Naive thymus-derived CD4-positive, alpha-beta T cell (primary cell): ENCODE measurements at regions not wholly inside any gene's neighbourhood (a gene's known extent, or its start where the extent isn't known, plus 50 kb on each side); places are given as distances from the start of the nearest gene placed in this dataset.

Experiments used
- ATAC-seq: fragments of 150-1000 bp; cut with Tn5 transposase; 2 replicates; pipeline ENCODE4 v1.10.0; 2021; ENCODE audit warnings: mild to moderate bottlenecking, moderate library complexity
- CTCF ChIA-PET: fragments of 350-600 bp; sonication (Branson Sonifier 250); formaldehyde crosslinking; loops from one replicate; lab custom pipeline; 2021; ENCODE audit warnings: antibody characterized with exemption; lab: Charles Lee
- POLR2A ChIA-PET: fragments of 350-600 bp; sonication (Branson Sonifier 250); formaldehyde crosslinking; loops from one replicate; lab custom pipeline; 2021; ENCODE audit warnings: antibody characterized with exemption, inconsistent platforms; lab: Charles Lee
- DNase-seq, 9 donors: peaks; one replicate each; pipeline versions ENCODE4 v3.0.0 to v3.0.0-alpha.2; 2020 to 2022; ENCODE audit warnings: mixed read lengths in 1 of 9
- H3K27ac ChIP-seq: one replicate; pipeline ENCODE4 v1.7.0; 2013; ENCODE audit warnings: mild to moderate bottlenecking, low read depth, low read length, moderate library complexity
- H3K27me3 ChIP-seq, 2 donors: one replicate each; pipeline ENCODE4 v1.7.0; 2013; ENCODE audit warnings: low read length in 2 of 2, mild to moderate bottlenecking in 2 of 2, moderate library complexity in 2 of 2; ENCODE audit not compliant: control insufficient read depth in 2 of 2, insufficient read depth in 2 of 2
- H3K36me3 ChIP-seq, 3 experiments: 1 replicate in 2 of 3; 2 replicates in 1 of 3; pipeline ENCODE4 v1.7.0; 2013; ENCODE audit warnings: low read length in 3 of 3, mild to moderate bottlenecking in 3 of 3, moderate library complexity in 1 of 3; ENCODE audit not compliant: insufficient read depth in 3 of 3, control insufficient read depth in 2 of 3
- H3K4me1 ChIP-seq, 2 donors: one replicate each; pipeline ENCODE4 v1.7.0; 2013; ENCODE audit warnings: low read length in 2 of 2, mild to moderate bottlenecking in 2 of 2, moderate library complexity in 1 of 2; ENCODE audit not compliant: control insufficient read depth in 2 of 2, insufficient read depth in 2 of 2
- H3K4me3 ChIP-seq: 2 replicates; pipeline ENCODE4 v1.7.0; 2013; ENCODE audit warnings: mild to moderate bottlenecking, low read length
- H3K9me3 ChIP-seq, 3 experiments: 1 replicate in 2 of 3; 2 replicates in 1 of 3; pipeline ENCODE4 v1.7.0; 2013; ENCODE audit warnings: low read length in 3 of 3; ENCODE audit not compliant: control insufficient read depth in 2 of 3
- H3K27ac Mint-ChIP-seq, 9 donors: one replicate each; pipeline ENCODE4 v1.8.0; 2020 to 2022; ENCODE audit warnings: mixed read lengths in 9 of 9, mild to moderate bottlenecking in 8 of 9, moderate library complexity in 5 of 9, inconsistent platforms in 2 of 9
- H3K27me3 Mint-ChIP-seq, 5 donors: one replicate each; pipeline ENCODE4 v1.8.0; 2021 to 2022; ENCODE audit warnings: mixed read lengths in 5 of 5, mild to moderate bottlenecking in 1 of 5
- H3K36me3 Mint-ChIP-seq, 5 donors: one replicate each; pipeline ENCODE4 v1.8.0; 2020 to 2022; ENCODE audit warnings: mixed read lengths in 5 of 5, mild to moderate bottlenecking in 3 of 5, inconsistent platforms in 1 of 5
- H3K4me1 Mint-ChIP-seq, 7 donors: one replicate each; pipeline ENCODE4 v1.8.0; 2020 to 2022; ENCODE audit warnings: mixed read lengths in 7 of 7, mild to moderate bottlenecking in 3 of 7, inconsistent platforms in 1 of 7
- H3K4me3 Mint-ChIP-seq, 10 donors: one replicate each; pipeline ENCODE4 v1.8.0; 2020 to 2022; ENCODE audit warnings: mild to moderate bottlenecking in 10 of 10, mixed read lengths in 10 of 10, moderate library complexity in 6 of 10, inconsistent platforms in 2 of 10
- H3K9me3 Mint-ChIP-seq, 11 donors: one replicate each; pipeline ENCODE4 v1.8.0; 2020 to 2022; ENCODE audit warnings: mixed read lengths in 11 of 11, mild to moderate bottlenecking in 4 of 11, inconsistent platforms in 1 of 11, moderate library complexity in 1 of 11
- intact Hi-C, 2 donors: fragments of 100-400 bp; cut with micrococcal nuclease; formaldehyde crosslinking; loops; one replicate each; pipeline ENCODE4 v1.15.1; 2023

DNA sequence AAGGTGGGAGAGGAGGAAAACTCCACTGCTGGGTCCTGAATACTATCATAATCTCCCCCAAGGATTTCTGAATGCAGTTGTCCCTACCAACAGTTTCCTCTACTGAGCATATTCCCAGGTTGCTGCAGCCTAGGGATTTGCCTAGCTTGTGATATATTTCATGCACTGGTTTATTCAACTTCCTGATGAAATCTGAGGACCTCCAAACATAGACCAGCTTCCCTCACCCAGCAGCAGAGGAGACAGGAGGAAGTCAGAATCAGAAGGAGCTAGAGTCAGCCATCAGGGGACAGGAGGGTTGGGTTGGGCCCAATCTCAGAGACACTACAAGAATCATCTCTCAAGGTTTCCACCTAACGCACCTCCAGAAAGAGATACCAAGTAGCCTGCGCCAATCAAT is 138.4 kb upstream of the TOP1 start:
- ChIA-PET CTCF (no interaction called here), POLR2A (no interaction called here)
- no peak for ATAC-seq
- Histone ChIP-seq H3K4me1 (no peaks in the 10 kb centered on the region), H3K27me3 (no peaks in the 10 kb centered on the region), H3K36me3 (no peaks in the 10 kb centered on the region), H3K4me3 (no peak overlapping the region), H3K9me3 (no peaks in the 10 kb centered on the region), H3K27ac (no peak overlapping the region)
- Mint-ChIP-seq H3K36me3 (peaks cover 0 to 4% (median 0%) of the 10 kb centered on the region in 5 donors), H3K27me3 (peaks cover 0 to 18% (median 0%) of the 10 kb centered on the region in 5 donors), H3K4me1 (peaks cover 0 to 11% (median 0%) of the 10 kb centered on the region in 7 donors), H3K27ac (no peak overlapping the region), H3K9me3 (peaks cover 0 to 2% (median 0%) of the 10 kb centered on the region in 11 donors), H3K4me3 (no peak overlapping the region)
- intact Hi-C loops: no loop called here
- DNase-seq: no peak

DNA sequence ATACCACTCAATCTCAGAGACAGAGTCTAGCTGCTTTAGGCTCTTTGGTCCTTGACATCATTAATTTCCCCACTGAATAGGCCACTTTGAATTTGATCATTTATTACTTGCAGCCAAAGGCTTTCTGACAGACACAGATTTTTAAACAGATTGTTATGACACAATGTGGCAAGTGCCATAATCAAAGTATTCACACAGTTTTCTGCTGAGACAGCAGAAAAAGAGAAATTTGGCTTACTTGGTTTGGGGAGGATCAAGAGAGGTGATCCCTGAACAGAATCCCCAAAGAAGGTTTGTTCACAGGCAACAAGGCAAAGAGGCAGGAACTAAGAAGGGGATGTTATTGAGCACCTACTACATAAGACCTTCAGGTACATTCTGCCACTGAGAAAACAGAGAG is 138.0 kb upstream of the TOP1 start:
- Mint-ChIP-seq H3K4me3 (no peak overlapping the region), H3K27ac (no peak overlapping the region), H3K9me3 (no peaks in the 10 kb centered on the region), H3K27me3 (peaks cover 0 to 18% (median 0%) of the 10 kb centered on the region in 5 donors), H3K4me1 (peaks cover 0 to 8% (median 0%) of the 10 kb centered on the region in 7 donors), H3K36me3 (peaks cover 0 to 2% (median 0%) of the 10 kb centered on the region in 5 donors)
- H3K27ac ChIP-seq: no peak overlapping the region
- H3K36me3 ChIP-seq: no peaks in the 10 kb centered on the region
- no peak for DNase-seq
- POLR2A ChIA-PET: no interaction called here
- no peak for ATAC-seq
- CTCF ChIA-PET: no interaction called here
- no peaks in the 10 kb centered on the region for H3K9me3 ChIP-seq
- H3K4me1 ChIP-seq: no peaks in the 10 kb centered on the region
- intact Hi-C loops: no loop called here
- H3K27me3 ChIP-seq: no peaks in the 10 kb centered on the region
- no peak overlapping the region for H3K4me3 ChIP-seq

DNA sequence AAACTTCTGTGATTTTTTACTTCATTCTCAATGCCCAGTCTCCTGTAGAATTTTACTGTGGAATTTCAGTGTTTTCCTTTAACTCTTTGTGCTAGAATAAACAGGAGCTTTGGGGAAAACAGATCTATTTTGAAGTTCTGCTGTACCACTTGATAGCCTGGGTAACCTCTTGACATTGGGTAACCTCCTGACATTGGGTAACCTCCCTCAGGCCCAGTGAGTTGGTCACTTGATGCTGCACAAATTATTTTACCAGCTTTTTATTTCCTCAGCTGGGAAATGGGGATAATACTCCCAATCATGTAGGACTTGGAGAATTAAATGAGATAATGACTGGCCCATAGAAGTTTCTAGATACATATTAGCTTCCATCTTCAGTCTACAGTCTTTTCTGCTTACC is 137.3 kb upstream of the TOP1 start:
- Mint-ChIP-seq H3K36me3 (no peaks in the 10 kb centered on the region), H3K27me3 (peaks cover 0 to 22% (median 0%) of the 10 kb centered on the region in 5 donors), H3K9me3 (no peaks in the 10 kb centered on the region), H3K4me3 (no peak overlapping the region), H3K27ac (no peak overlapping the region), H3K4me1 (peaks cover 0 to 5% (median 0%) of the 10 kb centered on the region in 7 donors)
- no peak overlapping the region for H3K27ac ChIP-seq
- ChIA-PET CTCF (no interaction called here), POLR2A (no interaction called here)
- no peak overlapping the region for H3K4me3 ChIP-seq
- intact Hi-C loops: no loop called here
- no peaks in the 10 kb centered on the region for H3K9me3 ChIP-seq
- no peaks in the 10 kb centered on the region for H3K36me3 ChIP-seq
- no peak for ATAC-seq
- DNase-seq: no peak
- H3K27me3 ChIP-seq: no peaks in the 10 kb centered on the region
- no peaks in the 10 kb centered on the region for H3K4me1 ChIP-seq

DNA sequence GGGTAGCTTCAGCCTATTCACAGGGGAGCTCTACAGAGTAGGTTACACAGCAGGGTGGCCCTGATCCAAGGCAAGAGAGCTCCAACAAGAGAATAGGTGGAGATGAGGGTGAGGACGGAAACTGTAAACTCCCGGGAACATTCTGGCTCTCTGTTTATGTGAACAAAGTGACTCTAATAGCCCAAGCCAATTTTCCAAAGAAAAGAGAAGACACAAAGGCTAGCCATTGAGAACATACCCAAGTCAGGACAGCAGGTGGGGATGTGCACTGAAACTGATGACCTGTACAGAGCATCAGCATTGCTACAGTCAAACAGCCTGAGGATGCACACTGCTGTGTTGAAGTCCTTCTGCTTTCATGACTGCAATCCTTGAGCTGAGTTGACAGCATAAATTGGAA is 136.0 kb upstream of the TOP1 start:
- ChIA-PET POLR2A (no interaction called here), CTCF (no interaction called here)
- intact Hi-C loops: no loop called here
- Histone ChIP-seq H3K27ac (no peak overlapping the region), H3K36me3 (no peaks in the 10 kb centered on the region), H3K4me3 (no peak overlapping the region), H3K9me3 (no peaks in the 10 kb centered on the region), H3K27me3 (no peaks in the 10 kb centered on the region), H3K4me1 (no peaks in the 10 kb centered on the region)
- DNase-seq: no peak
- no peak for ATAC-seq
- Mint-ChIP-seq H3K4me1 (peaks cover 0 to 5% (median 0%) of the 10 kb centered on the region in 7 donors), H3K9me3 (no peaks in the 10 kb centered on the region), H3K4me3 (no peak overlapping the region), H3K27me3 (peaks cover 0 to 23% (median 0%) of the 10 kb centered on the region in 5 donors), H3K27ac (no peak overlapping the region), H3K36me3 (no peaks in the 10 kb centered on the region)

DNA sequence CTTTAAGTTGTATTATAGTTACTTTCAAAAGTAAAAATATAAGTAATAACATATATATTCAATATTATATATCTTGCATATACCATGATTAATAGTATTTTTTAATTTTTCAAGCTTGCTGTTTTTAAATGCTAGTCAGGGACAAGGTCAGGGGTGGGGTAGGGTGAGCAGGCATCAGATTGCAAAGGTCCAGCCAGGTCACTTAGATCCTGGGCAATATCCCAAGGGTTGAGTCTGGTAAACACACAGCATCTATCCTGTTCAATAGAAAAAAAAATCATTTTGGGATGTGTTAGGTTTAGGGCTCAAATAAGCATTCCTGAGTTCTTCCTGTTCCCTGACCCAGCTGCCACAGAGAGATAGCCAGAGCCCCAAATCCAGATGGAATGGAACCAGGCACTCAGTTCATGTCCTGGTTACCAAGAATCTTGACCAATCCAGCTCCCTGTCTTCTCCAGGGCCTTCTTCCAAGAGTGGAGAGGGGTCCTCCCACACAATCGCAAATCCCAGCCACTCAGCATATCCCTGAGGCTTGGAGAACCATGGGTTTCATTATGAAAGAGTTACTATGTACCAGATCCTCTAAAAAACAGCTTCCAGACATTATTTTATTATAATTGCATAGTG is 134.9 kb upstream of the TOP1 start:
- POLR2A ChIA-PET: no interaction called here

DNA sequence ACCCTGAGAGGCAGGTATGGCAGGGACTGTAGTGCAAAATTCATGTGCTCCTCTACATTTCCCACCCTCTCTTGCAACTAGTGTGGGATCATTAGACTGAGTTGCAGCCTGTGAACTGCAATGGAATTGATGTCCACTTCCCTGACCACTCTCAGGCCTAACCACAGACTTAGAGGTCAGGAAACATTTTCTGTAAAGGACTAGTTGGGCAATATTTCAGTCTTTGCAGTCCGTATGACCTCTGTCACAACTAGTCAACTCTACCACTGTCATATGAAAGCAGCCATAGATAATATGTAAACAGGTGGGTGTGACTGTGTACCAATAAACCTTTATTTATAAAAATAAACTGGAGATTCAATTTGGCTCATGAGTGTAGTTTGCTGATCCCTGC is 134.4 kb upstream of the TOP1 start:
- H3K9me3 ChIP-seq: no peaks in the 10 kb centered on the region
- H3K27me3 ChIP-seq: no peaks in the 10 kb centered on the region
- no peaks in the 10 kb centered on the region for H3K36me3 Mint-ChIP-seq
- H3K4me1 Mint-ChIP-seq: peaks cover 0 to 4% (median 0%) of the 10 kb centered on the region in 7 donors
- no peaks in the 10 kb centered on the region for H3K36me3 ChIP-seq
- H3K27me3 Mint-ChIP-seq: peaks cover 0 to 27% (median 0%) of the 10 kb centered on the region in 5 donors
- intact Hi-C loops: no loop called here
- no peaks in the 10 kb centered on the region for H3K4me1 ChIP-seq
- ATAC-seq (no peak), DNase-seq (no peak)
- H3K27ac Mint-ChIP-seq: no peak overlapping the region
- ChIA-PET POLR2A (no interaction called here), CTCF (no interaction called here)
- H3K4me3 Mint-ChIP-seq: no peak overlapping the region
- H3K9me3 Mint-ChIP-seq: no peaks in the 10 kb centered on the region
- H3K4me3 ChIP-seq: no peak overlapping the region
- H3K27ac ChIP-seq: no peak overlapping the region

More for the DNA sequence above, 134.9 kb upstream of the TOP1 start:
- no peaks in the 10 kb centered on the region for H3K9me3 ChIP-seq
- DNase-seq (no peak), ATAC-seq (no peak)
- H3K27me3 ChIP-seq: no peaks in the 10 kb centered on the region
- no peak overlapping the region for H3K27ac Mint-ChIP-seq
- peaks cover 0 to 5% (median 0%) of the 10 kb centered on the region in 7 donors for H3K4me1 Mint-ChIP-seq
- CTCF ChIA-PET: no interaction called here
- intact Hi-C loops: no loop called here
- no peaks in the 10 kb centered on the region for H3K9me3 Mint-ChIP-seq
- H3K4me3 ChIP-seq: no peak overlapping the region
- H3K27me3 Mint-ChIP-seq: peaks cover 0 to 25% (median 0%) of the 10 kb centered on the region in 5 donors
- H3K36me3 ChIP-seq: no peaks in the 10 kb centered on the region
- no peaks in the 10 kb centered on the region for H3K36me3 Mint-ChIP-seq
- H3K27ac ChIP-seq: no peak overlapping the region
- no peak overlapping the region for H3K4me3 Mint-ChIP-seq
- H3K4me1 ChIP-seq: no peaks in the 10 kb centered on the region

DNA sequence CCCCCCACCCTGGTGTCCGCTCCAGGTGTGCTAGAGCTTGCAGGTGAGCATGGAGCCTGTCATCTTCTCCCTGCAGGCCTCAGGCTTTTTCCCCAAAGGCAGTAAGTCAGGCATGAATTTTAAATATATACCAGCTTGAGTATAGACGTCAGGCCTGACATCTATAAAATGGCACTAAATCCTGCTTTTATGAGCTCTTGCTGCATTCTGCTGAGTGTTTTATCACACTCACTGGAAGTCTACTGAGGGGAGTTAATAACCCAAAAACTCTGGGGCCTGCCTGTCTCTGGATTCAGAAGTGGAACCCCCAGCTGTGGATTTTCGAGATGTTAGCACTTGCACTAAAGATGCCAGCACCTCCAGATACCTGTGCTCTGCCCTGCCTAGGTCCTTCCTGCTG is 133.4 kb upstream of the TOP1 start:
- H3K27ac Mint-ChIP-seq: no peak overlapping the region
- no peaks in the 10 kb centered on the region for H3K36me3 Mint-ChIP-seq
- intact Hi-C loops: no loop called here
- H3K4me3 Mint-ChIP-seq: no peak overlapping the region
- H3K9me3 Mint-ChIP-seq: no peaks in the 10 kb centered on the region
- peaks cover 0 to 33% (median 4%) of the 10 kb centered on the region in 5 donors for H3K27me3 Mint-ChIP-seq
- peaks cover 0 to 4% (median 0%) of the 10 kb centered on the region in 7 donors for H3K4me1 Mint-ChIP-seq
- Histone ChIP-seq H3K4me3 (no peak overlapping the region), H3K27me3 (no peaks in the 10 kb centered on the region), H3K27ac (no peak overlapping the region), H3K4me1 (no peaks in the 10 kb centered on the region), H3K9me3 (no peaks in the 10 kb centered on the region), H3K36me3 (no peaks in the 10 kb centered on the region)
- ChIA-PET POLR2A (no interaction called here), CTCF (no interaction called here)
- no peak for DNase-seq
- no peak for ATAC-seq
